Astrocyte (in vitro differentiated cells and primary cell): ENCODE measurements at regions not wholly inside any gene's neighbourhood (a gene's known extent, or its start where the extent isn't known, plus 50 kb on each side); places are given as distances from the start of the nearest gene placed in this dataset.
"Not testable (repeated sequence)": the region's sequence is repeated elsewhere in the genome, so short reads cannot be mapped to it uniquely, and the experiment has no call there.

Experiments
- DNase-seq: peaks from one replicate; pipeline ENCODE4 v3.0.0-alpha.2; 2010; ENCODE audit warnings: low read depth
- FAIRE-seq: peaks from 2 replicates; lab custom pipeline; 2011; peaks lifted over from hg19 to GRCh38; lab: Jason Lieb, UNC
- H2AFZ ChIP-seq: 2 replicates; pipeline ENCODE4 v1.6.0; 2012; ENCODE audit warnings: low read depth, low read length, inconsistent platforms
- H3K27ac ChIP-seq: 2 replicates; pipeline ENCODE4 v1.5.1; 2011; ENCODE audit warnings: low read depth, low read length, inconsistent platforms
- H3K27me3 ChIP-seq: 2 replicates; pipeline ENCODE4 v1.6.0; 2011; ENCODE audit warnings: low read length, inconsistent platforms; ENCODE audit not compliant: insufficient read depth
- H3K36me3 ChIP-seq: 2 replicates; pipeline ENCODE4 v1.5.1; 2011; ENCODE audit warnings: low read length, inconsistent platforms; ENCODE audit not compliant: insufficient read depth
- H3K4me1 ChIP-seq: 2 replicates; pipeline ENCODE4 v1.5.1; 2011; ENCODE audit warnings: low read length, inconsistent platforms; ENCODE audit not compliant: insufficient read depth
- H3K4me2 ChIP-seq: 2 replicates; pipeline ENCODE4 v1.6.0; 2012; ENCODE audit warnings: low read length, inconsistent platforms
- H3K4me3 ChIP-seq: 2 replicates; pipeline ENCODE4 v1.5.1; 2011; ENCODE audit warnings: low read depth, mild to moderate bottlenecking, low read length, inconsistent platforms; ENCODE audit not compliant: insufficient read depth
- H3K79me2 ChIP-seq: 2 replicates; pipeline ENCODE4 v1.6.0; 2012; ENCODE audit warnings: mild to moderate bottlenecking, low read length, inconsistent platforms; ENCODE audit not compliant: insufficient read depth
- H3K9ac ChIP-seq: 2 replicates; pipeline ENCODE4 v1.6.0; 2012; ENCODE audit warnings: mild to moderate bottlenecking, low read length, inconsistent platforms
- H3K9me3 ChIP-seq: 2 replicates; pipeline ENCODE4 v1.5.1; 2012; ENCODE audit warnings: low read depth, mild to moderate bottlenecking, low read length, inconsistent platforms; ENCODE audit not compliant: insufficient read depth
- H4K20me1 ChIP-seq: 2 replicates; pipeline ENCODE4 v1.6.0; 2012; ENCODE audit warnings: low read length, inconsistent platforms; ENCODE audit not compliant: insufficient read depth
- H3K27ac Mint-ChIP-seq: one replicate; pipeline ENCODE4 v1.8.0; 2021; ENCODE audit warnings: mild to moderate bottlenecking, mixed read lengths; ENCODE audit not compliant: unreplicated experiment
- H3K27me3 Mint-ChIP-seq: one replicate; pipeline ENCODE4 v1.8.0; 2021; ENCODE audit warnings: low read depth, mixed read lengths; ENCODE audit not compliant: unreplicated experiment
- H3K36me3 Mint-ChIP-seq: one replicate; pipeline ENCODE4 v1.8.0; 2021; ENCODE audit warnings: low read depth, mixed read lengths; ENCODE audit not compliant: unreplicated experiment
- H3K4me1 Mint-ChIP-seq: one replicate; pipeline ENCODE4 v1.8.0; 2021; ENCODE audit warnings: low read depth, mixed read lengths; ENCODE audit not compliant: unreplicated experiment
- H3K4me3 Mint-ChIP-seq: one replicate; pipeline ENCODE4 v1.8.0; 2021; ENCODE audit warnings: mild to moderate bottlenecking, moderate library complexity, mixed read lengths; ENCODE audit not compliant: unreplicated experiment
- H3K9me3 Mint-ChIP-seq: one replicate; pipeline ENCODE4 v1.8.0; 2021; ENCODE audit warnings: mild to moderate bottlenecking, mixed read lengths; ENCODE audit not compliant: unreplicated experiment
- EZH2 ChIP-seq: IDR thresholded peaks from 2 replicates; pipeline ENCODE4 v1.6.1; 2012; ENCODE audit warnings: mild to moderate bottlenecking, low read length, inconsistent platforms; ENCODE audit not compliant: insufficient read depth
- TF ChIP-seq, protein P1 (sequence below): IDR thresholded peaks from 2 replicates; pipeline ENCODE4 v1.5.1; 2011; ENCODE audit warnings: low read depth, mild to moderate bottlenecking, inconsistent platforms, low read length, moderate library complexity; ENCODE audit not compliant: insufficient read depth

- H3K27me3 Mint-ChIP-seq: no peaks in the 10 kb centered on the region
- peaks cover 3% of the 10 kb centered on the region for H3K9me3 Mint-ChIP-seq
- H3K36me3 Mint-ChIP-seq: no peaks in the 10 kb centered on the region
- no peak overlapping the region for H3K4me3 Mint-ChIP-seq
- H3K4me2 ChIP-seq: no peak overlapping the region
- H3K4me1 ChIP-seq: no peaks in the 10 kb centered on the region
- H3K9me3 ChIP-seq: no peaks in the 10 kb centered on the region
- H3K27me3 ChIP-seq: no peaks in the 10 kb centered on the region
- no peaks in the 10 kb centered on the region for H3K36me3 ChIP-seq
- no peak overlapping the region for H3K4me3 ChIP-seq
- no peak overlapping the region for H3K27ac Mint-ChIP-seq
- DNase-seq: no peak
- no peaks in the 10 kb centered on the region for H4K20me1 ChIP-seq
- no peak overlapping the region for H2AFZ ChIP-seq
- no peaks in the 10 kb centered on the region for H3K79me2 ChIP-seq
- TF ChIP-seq, protein P1, sequence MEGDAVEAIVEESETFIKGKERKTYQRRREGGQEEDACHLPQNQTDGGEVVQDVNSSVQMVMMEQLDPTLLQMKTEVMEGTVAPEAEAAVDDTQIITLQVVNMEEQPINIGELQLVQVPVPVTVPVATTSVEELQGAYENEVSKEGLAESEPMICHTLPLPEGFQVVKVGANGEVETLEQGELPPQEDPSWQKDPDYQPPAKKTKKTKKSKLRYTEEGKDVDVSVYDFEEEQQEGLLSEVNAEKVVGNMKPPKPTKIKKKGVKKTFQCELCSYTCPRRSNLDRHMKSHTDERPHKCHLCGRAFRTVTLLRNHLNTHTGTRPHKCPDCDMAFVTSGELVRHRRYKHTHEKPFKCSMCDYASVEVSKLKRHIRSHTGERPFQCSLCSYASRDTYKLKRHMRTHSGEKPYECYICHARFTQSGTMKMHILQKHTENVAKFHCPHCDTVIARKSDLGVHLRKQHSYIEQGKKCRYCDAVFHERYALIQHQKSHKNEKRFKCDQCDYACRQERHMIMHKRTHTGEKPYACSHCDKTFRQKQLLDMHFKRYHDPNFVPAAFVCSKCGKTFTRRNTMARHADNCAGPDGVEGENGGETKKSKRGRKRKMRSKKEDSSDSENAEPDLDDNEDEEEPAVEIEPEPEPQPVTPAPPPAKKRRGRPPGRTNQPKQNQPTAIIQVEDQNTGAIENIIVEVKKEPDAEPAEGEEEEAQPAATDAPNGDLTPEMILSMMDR: no peak
- no peak for TF ChIP-seq EZH2
- no peak overlapping the region for H3K27ac ChIP-seq
- FAIRE-seq: no peak
- H3K9ac ChIP-seq: no peak overlapping the region
- no peaks in the 10 kb centered on the region for H3K4me1 Mint-ChIP-seq
Observed at GRCh38 chr4:155040031-155040430, 168.4 kb upstream of the NPY2R start.

DNA sequence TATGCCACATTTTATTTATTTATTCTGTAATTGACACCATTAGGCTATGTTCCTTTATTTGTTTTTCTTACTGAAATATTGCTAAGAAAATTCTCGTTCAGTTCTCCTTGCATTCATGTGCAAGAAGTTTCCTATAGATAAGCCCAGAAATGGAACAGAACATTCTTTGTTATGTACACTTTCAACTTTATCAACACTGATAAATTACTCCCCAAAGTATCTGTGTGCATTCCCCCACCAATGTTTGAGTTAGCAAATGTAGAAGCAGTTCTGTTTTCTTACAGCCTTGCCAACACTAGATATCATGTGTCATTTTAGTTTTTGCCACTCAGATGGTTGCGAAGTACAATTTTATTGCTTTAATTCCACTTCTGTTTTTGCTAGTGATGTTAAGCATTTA is 166.4 kb upstream of the NPY2R start:
- FAIRE-seq: peak; percentile 5
- DNase-seq: no peak
- H3K27ac ChIP-seq: no peak overlapping the region
- H4K20me1 ChIP-seq: no peaks in the 10 kb centered on the region
- no peak for TF ChIP-seq EZH2
- TF ChIP-seq, protein P1: no peak
- no peaks in the 10 kb centered on the region for H3K4me1 ChIP-seq
- H3K9ac ChIP-seq: no peak overlapping the region
- no peaks in the 10 kb centered on the region for H3K79me2 ChIP-seq
- no peaks in the 10 kb centered on the region for H3K4me1 Mint-ChIP-seq
- H3K27me3 ChIP-seq: no peaks in the 10 kb centered on the region
- H3K27me3 Mint-ChIP-seq: no peaks in the 10 kb centered on the region
- no peak overlapping the region for H3K4me3 ChIP-seq
- H3K9me3 Mint-ChIP-seq: no peaks in the 10 kb centered on the region
- H3K27ac Mint-ChIP-seq: no peak overlapping the region
- H3K36me3 ChIP-seq: no peaks in the 10 kb centered on the region
- no peaks in the 10 kb centered on the region for H3K36me3 Mint-ChIP-seq
- no peaks in the 10 kb centered on the region for H3K9me3 ChIP-seq
- no peak overlapping the region for H3K4me2 ChIP-seq
- H3K4me3 Mint-ChIP-seq: no peak overlapping the region
- H2AFZ ChIP-seq: no peak overlapping the region

DNA sequence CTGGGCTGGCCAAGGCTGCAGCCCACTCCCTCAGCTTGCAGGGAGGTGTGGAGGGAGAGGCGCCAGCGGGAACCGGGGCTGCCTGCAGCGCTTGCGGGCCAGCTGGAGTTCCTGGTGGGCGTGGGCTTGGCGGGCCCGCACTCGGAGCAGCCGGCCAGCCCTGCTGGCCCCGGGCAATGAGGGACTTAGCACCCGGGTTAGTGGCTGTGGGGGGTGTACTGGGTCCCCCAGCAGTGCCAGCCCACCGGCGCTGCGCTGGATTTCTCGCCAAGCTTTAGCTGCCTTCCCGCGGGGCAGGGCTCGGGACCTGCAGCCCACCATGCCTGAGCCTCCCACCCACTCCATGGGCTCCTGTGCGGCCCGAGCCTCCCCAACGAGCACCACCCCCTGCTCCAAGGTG is 164.2 kb upstream of the NPY2R start:
- not testable (repeated sequence) for H3K36me3 Mint-ChIP-seq, H3K79me2 ChIP-seq, H3K9me3 ChIP-seq, H3K4me3 ChIP-seq, H3K27me3 ChIP-seq, H3K4me1 Mint-ChIP-seq, H2AFZ ChIP-seq, H3K27me3 Mint-ChIP-seq, H3K36me3 ChIP-seq, H3K4me3 Mint-ChIP-seq, FAIRE-seq, H3K4me1 ChIP-seq, H3K4me2 ChIP-seq, H3K9me3 Mint-ChIP-seq, H3K27ac Mint-ChIP-seq, H3K9ac ChIP-seq, H3K27ac ChIP-seq, DNase-seq, H4K20me1 ChIP-seq
